NCI-H2029 treated with DMSO at 0.1 percent for 48 hours (cell line): ENCODE measurements at regions not wholly inside any gene's neighbourhood (a gene's known extent, or its start where the extent isn't known, plus 50 kb on each side); places are given as distances from the start of the nearest gene placed in this dataset.
"Not testable (repeated sequence)": the region's sequence is repeated elsewhere in the genome, so short reads cannot be mapped to it uniquely, and the experiment has no call there.

Source experiments
- DNase-seq: peaks from one replicate; lab custom pipeline; 2025; lab: John Stamatoyannopoulos, UW

GRCh38 chr2:234275515-234275914, 221.4 kb downstream of the ARL4C start:
- no peak for DNase-seq

- no peak for DNase-seq
These were observed 222.8 kb downstream of the ARL4C start for GRCh38 chr2:234273887-234274584.

GRCh38 chr2:234272069-234272850, 221.8 kb downstream of the SPP2 start:
- no peak for DNase-seq

- DNase-seq, result no peak
These were observed 220.8 kb downstream of the SPP2 start for GRCh38 chr2:234271338-234271737.

GRCh38 chr2:234269769-234270204, 219.3 kb downstream of the SPP2 start:
- no peak for DNase-seq

- no peak for DNase-seq
These were observed 217.0 kb downstream of the SPP2 start for GRCh38 chr2:234267534-234267933.

GRCh38 chr2:234266952-234267351, 216.4 kb downstream of the SPP2 start:
- no peak for DNase-seq

- no peak for DNase-seq
These were observed 214.7 kb downstream of the SPP2 start for GRCh38 chr2:234265206-234265605.

- DNase-seq, result no peak
These were observed 211.2 kb downstream of the SPP2 start for GRCh38 chr2:234261736-234262135.

GRCh38 chr2:234259440-234259839, 208.9 kb downstream of the SPP2 start:
- no peak for DNase-seq

GRCh38 chr2:234258562-234259141, 208.2 kb downstream of the SPP2 start:
- no peak for DNase-seq

GRCh38 chr2:234257859-234258561, 207.5 kb downstream of the SPP2 start:
- DNase-seq, result no peak

- DNase-seq, result no peak
These were observed 206.0 kb downstream of the SPP2 start for GRCh38 chr2:234256516-234256915.

- no peak for DNase-seq
These were observed 204.4 kb downstream of the SPP2 start for GRCh38 chr2:234254783-234255521.

- no peak for DNase-seq
These were observed 202.3 kb downstream of the SPP2 start for GRCh38 chr2:234252772-234253171.

- DNase-seq, result no peak
These were observed 201.1 kb downstream of the SPP2 start for GRCh38 chr2:234251326-234252271.

- no peak for DNase-seq
These were observed 200.4 kb downstream of the SPP2 start for GRCh38 chr2:234250926-234251325.

GRCh38 chr2:234249873-234250272, 199.4 kb downstream of the SPP2 start:
- no peak for DNase-seq

- no peak for DNase-seq
These were observed 198.7 kb downstream of the SPP2 start for GRCh38 chr2:234249034-234249735.

GRCh38 chr2:234248213-234248710, 197.8 kb downstream of the SPP2 start:
- not testable (repeated sequence) for DNase-seq
